Retina (tissue), 1 donor: ENCODE measurements at regions not wholly inside any gene's neighbourhood (a gene's known extent, or its start where the extent isn't known, plus 50 kb on each side); places are given as distances from the start of the nearest gene placed in this dataset.
A peak's percentile ranks its signal among the peaks of the same experiment; 100 is the strongest.
"Not testable (repeated sequence)": the region's sequence is repeated elsewhere in the genome, so short reads cannot be mapped to it uniquely, and the experiment has no call there.

Experiments
- DNase-seq: peaks from one replicate; pipeline ENCODE4 v3.0.0-alpha.2; 2016

DNA sequence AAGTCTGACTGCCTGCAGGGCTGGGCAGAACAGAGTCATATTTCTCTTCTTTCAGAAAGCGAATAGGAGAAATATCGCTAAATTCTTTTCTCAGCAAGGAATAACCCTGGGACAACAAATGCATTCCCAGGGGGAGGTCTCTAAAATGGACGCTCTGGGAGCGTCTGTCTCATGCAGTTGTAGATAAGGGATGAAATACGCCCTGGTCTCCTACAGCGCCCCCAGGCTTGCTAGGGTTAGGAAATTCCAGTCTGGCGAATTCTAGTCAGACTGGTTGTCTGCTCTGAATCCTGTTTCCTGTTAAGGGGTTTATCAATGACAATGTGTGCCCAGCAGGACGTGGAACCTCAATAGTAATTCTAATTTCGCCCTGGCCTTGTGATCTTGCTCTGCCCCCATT is 1214.1 kb downstream of the DIAPH3 start:
- DNase-seq: no peak

DNA sequence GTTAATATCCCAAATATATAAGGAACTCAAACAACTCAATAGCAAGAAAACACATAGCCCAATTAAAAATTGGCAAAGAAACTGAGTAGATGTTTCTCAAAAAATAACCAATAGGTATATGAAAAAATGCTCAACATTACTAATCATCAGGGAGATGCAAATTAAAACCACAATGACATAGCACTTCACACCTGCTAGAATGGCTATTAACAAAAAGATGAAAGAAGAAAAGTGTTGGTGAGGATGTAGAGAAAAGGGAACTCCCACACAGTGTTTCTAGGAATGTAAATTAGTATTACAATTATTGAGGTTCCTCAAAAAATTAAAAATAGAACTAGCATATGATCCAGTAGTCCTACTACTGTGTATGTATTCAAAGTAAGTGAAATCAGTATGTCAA is 1212.8 kb downstream of the DIAPH3 start:
- DNase-seq: no peak

DNA sequence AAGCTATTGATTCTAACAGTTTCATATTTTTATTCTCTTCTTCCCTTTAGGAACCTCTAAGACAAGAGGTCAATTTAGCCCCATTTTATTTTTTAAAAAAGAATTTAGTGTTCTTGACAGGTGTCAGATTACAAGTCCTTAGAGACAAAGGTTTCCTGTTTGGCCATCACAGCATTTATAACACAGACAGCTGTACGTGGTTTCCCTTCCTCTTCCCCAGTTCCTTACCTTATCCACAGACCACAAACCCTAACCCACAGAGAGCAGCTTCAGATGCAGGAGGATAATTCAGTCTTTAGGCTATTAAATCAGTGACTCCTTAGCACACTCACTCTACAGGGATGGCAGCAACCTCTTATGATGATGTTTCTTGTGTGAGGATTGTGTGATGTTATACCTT is 1210.1 kb downstream of the DIAPH3 start:
- no peak for DNase-seq

DNA sequence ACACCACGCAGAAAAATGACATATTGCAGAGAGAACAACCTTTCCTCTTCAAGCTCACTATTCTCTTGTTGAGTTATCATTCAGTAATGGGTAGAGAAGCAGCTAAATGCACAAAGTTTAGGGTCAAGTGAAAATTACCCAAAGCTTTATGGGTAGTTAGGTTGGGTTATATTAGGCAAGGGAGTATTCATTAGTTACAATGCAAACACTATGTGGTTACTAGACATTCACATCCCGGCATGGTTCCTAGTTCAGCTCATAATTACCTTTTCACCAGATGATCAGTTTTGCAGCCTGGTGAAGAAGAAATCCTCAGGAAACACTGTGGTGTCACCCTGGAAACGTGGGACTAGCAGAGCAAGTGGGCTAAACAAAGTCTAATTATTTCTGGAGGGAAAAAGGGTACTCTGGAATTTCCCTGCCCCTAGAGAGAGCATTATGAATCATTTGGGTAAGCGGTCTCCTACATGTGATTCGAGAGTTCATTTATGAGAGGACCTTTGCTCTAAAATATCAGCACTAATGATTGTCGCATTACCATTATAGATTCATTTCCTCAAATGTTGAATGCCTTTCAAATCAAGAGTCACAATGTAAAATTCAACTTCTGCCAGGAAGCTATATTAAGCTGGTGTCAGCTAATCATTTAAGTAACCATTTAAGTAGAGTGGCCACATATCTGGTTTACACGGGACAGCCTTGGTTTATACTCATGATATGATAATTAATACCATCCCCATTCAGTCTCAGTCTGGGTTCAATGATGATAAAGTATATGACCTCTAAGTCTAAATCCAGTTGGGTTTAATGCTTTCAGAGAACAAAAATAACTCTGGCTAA is 1208.0 kb downstream of the DIAPH3 start:
- DNase-seq: no peak

DNA sequence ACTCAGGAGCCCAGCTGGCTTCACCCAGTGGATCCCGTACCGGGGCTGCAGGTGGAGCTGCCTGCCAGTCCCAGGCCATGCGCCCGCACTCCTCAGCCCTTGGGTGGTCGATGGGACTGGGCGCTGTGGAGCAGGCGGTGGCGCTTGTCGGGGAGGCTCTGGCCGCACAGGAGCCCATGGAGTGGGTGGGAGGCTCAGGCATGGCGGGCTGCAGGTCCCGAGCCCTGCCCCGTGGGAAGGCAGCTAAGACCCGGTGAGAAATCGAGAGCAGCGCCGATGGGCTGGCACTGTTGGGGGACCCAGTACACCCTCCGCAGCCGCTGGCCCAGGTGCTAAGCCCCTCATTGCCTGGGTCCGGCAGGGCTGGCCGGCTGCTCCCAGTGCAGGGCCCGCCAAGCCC is 1205.6 kb downstream of the DIAPH3 start:
- DNase-seq: not testable (repeated sequence)

DNA sequence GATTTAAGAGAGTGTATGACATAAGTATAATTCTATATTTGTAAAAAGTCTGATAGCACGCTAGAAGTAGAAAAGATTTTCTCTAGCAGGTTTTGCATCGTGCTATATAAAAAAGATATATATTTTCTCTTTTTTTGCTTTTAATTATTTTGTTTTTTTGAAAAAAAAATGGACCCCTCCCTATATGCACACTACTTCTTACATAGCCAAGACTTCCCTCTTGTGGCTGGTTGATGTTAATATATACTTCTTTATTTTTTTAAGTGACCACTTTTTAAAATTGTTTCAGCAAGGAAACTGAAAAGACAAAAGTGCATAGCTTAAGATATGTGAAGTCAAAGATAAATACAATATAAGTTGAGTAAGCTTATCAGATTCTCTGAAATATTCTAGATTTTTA is 1202.8 kb downstream of the DIAPH3 start:
- DNase-seq: no peak

DNA sequence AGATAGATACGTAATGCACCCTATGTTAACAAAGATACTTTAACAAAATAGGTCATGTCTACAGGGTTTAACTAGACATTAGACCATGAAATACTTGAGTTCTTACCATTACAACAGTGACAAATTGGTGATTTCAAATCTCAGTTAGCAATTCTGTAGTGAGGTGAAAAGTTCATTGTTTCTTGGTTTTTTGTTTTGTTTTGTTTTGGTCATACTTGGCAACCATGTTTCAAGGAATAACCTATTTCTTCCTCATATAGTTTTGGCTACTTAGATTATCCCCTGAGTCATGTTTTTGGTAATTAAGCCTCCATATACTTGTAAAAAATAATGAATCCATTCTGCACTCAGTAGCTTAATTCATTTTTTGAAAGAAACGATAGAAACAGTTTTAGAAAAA is 1200.4 kb downstream of the DIAPH3 start:
- DNase-seq: no peak

DNA sequence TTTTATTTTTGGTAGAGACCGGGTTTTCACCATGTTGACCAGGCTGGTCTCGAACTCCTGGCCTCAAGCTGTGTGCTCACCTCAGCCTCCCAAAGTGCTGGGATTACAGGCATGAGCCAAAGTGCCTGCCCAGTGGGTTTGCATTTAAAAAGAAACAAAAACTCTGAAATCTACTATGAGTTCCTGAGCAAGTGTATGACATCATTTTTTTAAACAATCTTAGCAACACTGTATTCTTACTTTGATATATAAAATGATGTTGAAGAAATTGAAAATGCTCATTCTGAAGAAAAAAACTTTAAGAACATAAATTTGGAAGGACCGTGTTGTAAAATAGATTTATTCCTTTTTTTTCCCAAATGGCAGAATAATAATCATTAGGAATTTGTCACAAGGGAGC is 1199.7 kb downstream of the DIAPH3 start:
- DNase-seq: no peak

DNA sequence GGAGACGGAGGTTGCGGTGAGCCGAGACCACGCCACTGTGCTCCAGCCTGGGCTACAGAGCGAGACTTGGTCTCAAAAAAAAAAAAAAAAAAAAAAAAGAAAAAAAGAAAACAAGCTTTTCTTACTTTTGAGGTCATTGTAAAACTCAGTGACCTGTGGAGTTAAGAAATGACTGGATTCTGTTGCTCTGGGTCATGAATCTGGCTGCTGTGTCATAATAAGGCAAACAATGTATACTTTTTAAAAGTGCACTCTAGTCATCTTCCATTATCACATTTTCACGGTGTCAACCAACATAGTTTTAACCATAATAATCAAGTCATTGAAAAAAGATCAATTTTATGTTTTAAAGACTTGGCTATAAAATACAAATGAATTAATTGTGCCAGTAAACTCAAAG is 1186.6 kb downstream of the DIAPH3 start:
- no peak for DNase-seq

DNA sequence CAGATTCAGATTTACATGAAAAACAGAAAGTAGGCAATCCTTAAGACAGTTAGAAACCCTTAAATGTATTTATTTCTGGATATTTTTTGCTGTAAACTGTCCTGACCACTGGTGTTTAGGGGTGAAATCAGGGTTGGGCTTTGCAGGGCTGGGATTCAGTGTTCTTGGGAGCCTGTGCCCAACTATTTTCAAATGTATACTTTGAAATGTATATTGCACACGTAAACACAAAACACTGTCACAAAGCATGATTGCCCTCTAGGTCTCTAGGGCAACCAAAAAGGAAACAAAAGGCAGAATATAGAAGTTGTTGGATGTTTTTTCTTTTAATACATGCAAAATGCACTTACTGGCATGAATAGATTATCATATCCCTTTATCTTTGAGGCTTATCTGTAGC is 1185.4 kb downstream of the DIAPH3 start:
- no peak for DNase-seq

DNA sequence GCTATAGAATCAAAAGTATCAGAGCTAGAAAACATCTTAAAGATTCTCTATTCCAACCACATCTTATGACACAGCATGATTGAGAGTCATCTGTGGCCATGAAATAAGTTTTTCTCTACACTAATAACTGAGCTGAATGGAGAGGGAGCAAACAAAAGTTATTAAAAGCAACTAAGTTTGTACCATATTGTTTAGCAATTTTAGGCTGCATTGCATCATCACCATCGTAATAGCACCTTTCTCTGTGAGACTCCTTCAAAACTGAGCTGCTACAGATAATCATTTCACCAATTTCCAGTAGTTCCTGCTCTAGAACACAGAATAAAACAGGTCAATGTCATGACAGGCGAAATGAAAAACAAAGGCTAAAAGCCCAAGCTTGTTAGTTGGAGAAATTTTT is 1183.9 kb downstream of the DIAPH3 start:
- DNase-seq: no peak

DNA sequence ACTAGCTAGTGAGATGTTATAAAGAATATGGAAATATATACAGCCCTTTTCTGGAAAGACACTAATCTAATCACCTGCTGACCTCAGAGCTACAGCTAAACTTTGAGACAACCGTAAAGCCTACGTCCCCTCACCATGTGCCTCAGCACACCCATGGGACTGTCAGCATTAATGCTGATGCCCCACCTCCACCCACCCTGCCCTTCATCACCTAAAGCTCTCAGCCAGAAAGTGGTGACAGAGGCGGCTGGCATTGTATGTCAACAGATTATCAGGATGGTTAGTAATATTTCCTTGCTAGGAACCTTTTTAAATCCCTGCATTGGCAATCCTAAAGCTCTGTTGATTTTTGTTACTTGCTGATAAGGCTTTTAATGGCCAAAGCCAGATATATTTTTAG is 1177.9 kb downstream of the DIAPH3 start:
- DNase-seq: no peak

DNA sequence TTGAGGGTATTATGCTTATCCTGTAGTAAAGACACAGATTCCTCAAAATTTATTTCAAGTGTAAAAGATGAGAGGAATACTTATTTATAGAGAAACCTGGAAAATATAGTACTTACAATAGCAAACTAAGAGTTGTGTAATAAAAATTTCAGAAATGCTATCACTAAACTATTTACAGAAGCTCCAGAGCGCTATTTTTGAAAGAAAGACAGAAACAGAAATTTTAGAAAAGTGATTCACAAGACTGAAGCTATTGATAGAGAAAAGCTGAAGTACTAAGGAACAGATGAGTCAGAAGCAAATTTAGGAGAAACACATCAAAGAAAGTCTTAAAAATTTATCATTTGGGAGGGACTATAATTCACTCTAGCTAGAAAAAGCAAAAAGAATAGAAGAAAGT is 1174.2 kb downstream of the DIAPH3 start:
- no peak for DNase-seq

DNA sequence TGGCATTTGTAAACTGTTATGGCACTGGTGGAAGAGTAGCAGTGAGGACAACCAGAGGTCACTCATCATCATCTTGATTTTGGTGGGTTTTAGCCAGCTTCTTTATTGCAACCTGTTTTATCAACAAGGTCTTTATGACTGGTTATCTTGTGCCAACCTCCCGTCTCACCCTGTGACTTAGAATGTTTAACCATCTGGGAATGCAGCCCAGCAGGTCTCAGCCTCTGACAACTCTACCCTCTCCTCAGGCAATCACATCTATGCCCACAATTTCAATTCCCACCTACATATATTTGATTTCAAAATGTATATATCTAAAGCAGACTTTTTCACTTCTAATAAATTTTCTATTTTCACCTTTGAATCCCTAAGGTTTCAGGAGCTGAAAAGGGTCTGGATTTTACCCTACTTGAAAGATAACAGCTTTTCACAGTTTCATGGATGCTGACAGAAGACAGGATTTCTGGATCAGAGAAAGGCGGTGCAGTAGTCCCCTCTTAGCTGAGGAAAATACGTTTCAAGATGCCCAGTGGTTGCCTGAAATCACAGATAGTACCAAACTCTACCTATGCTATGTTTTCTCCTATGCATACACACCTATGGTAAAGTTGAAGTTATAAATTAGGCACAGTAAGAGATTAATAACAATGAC is 1171.8 kb downstream of the DIAPH3 start:
- DNase-seq: no peak

DNA sequence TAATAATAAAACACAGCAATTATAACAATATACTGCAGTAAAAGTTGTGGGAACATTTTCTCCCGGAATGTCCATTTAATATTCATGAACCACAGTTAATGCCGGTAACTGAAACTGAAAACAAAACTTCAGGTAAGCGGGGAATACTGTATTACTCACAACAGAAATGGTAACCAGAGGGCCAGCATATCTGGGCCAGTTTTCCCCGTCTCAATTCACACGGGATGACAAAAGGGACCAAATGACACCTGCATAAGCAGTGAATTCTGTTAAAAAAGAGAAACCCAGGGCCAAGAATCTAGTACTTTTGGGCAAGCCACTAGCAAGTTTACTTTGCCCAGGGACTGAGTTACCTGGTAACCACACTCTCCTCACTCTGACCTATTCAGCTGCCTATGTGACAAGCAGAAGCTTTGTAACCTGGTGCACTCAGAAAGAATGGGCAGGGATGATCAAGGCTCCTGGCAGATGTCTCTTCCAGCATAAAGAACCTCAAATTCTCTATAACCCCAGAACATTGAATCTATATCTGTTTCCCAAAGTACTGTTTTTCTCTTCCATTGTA is 1171.2 kb downstream of the DIAPH3 start:
- no peak for DNase-seq

DNA sequence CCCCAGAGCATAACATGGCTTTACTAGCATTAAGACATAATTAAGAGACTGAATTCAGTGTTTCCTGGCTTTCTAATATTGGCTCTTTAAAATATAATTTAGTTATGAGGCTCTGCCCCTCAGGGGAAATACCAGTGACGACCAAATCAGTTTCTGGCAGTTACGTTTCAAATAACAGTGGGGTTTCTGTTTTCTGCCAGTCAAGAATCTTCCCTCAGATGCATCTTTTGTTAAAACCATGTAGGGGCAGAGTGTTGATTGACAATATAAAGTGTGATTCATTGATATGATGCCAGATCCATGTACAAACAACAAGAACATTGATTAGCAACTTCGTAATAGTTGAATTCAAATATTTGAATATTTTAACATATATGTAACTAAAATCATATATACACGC is 1169.7 kb downstream of the DIAPH3 start:
- DNase-seq: no peak

DNA sequence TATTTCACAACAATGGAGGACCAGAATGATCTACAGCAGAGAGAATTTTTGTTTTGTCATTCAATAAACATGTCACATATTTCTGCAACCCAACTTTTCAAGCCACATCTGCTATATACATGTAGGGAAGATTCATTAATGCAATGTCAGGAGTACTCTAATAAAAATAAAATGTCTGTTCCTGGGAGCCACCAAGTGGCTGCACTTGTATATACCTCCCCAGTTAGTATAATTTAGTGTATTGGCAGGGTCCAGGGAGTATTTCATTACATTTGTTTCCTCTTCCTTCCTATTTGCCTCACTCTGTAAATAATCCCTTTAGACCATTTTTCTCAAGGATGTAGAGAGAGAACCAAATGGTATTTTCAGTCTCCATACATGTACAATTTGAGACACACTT is 1169.0 kb downstream of the DIAPH3 start:
- DNase-seq: no peak

DNA sequence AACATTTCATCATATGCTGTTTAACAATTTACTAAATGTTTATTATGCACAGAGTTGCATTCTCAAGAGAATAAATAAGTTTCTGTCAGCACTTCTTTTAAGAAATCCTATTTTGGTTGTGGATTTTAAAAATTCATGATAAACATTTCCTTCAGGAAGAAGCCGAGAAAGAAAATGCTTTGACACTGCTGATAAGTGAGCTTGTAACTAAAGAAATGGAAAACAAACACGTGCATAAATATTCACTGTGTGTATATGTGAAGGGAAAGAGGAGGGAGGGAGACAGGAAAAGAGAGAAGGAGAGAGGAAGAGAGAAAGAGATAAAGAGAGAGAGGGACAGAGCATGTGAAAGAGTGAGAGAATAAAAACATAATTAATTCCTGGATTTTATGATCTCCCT is 1165.0 kb downstream of the DIAPH3 start:
- no peak for DNase-seq

DNA sequence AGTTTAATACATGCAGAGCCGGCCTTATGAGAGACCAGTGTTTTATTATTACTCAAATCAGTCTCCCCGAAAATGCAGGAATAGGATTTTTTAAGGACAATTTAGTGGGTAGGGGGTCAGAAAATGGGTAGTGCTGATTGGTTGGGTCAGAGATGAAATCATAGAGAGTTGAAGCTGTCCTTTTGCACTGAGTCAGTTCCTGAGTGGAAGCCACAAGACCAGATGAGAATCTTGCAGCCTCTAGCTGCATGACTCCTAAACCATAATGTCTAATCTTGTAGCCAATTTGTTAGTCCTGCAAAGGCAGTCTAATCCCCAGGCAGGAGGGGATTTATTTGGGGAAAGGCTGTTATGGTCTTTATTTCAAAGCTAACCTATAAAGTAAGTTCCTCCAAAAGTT is 1163.9 kb downstream of the DIAPH3 start:
- no peak for DNase-seq

DNA sequence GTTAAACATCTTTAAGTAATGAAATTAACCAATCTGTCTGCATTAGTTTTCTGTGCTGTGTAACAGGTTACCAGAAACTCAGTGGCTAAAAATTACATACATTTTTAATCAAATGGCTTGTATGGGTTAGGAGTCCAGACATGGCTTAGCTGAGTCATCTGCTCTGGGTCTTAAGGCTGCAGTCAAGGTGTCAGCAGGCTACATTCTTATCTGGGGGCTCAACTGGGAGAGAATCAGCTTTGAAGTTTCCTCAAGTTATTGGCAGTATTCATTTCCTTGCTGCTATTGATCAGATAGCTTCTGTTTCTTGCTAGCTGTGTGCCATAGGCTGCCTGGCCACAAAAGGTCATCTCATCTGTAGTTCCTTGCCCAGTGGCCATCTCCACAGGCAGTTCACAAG is 1163.0 kb downstream of the DIAPH3 start:
- DNase-seq: no peak

DNA sequence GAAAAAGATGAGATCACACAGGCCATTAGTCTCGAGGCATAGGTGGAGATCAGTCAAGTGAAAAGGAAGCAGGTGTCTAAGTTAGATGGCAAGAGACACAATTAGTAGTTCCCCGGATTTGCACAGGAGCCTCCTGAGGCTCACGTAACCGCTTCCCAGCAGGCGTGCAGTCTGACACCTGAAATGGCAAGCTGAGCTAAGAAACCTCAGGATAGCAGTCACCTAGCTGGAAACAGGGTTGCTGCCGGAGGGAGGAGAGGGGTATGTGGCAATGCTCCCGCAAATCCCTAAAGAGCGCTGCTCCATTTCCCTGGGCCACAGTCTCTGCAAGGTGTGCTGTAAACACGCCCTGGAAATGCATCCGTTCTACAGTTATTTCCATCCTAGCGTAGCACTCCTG is 1151.0 kb downstream of the DIAPH3 start:
- peak; percentile 6 for DNase-seq

DNA sequence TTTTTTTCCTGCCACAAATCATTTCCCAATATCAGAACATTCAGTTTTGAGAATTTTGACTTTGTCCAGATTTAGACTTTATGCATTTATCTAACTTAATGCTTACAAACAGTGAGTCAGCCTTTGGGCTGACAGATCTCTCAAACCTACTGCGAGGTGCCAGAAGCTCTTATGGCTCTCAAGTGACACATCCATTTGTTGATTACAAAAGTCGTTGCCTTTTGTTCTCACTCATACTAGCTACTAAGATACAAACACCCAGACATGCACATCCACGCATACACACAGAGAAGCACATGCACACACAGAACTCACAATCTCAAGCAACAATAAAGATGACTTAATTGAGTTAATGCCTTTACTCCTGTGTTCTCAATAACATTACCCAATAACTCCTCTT is 1147.5 kb downstream of the DIAPH3 start:
- DNase-seq: no peak

DNA sequence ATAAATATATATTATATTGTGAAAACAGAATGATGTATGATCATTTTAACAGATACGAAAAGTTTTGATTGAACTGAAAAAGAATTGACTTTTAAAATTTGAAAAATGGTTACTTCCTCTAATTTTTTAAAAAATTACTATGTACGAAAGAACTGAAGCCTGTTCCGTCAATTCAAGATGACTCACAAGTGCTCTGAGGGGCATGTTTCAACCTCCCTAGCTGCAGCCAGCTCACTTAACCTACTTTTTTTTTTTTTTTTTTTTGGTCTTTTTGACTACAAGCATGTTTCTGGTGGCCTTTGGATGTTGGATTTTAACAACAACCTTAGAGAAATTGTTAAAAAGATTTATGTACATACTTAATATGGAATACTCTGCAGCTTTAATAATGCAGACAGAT is 1139.3 kb downstream of the DIAPH3 start:
- DNase-seq: no peak

DNA sequence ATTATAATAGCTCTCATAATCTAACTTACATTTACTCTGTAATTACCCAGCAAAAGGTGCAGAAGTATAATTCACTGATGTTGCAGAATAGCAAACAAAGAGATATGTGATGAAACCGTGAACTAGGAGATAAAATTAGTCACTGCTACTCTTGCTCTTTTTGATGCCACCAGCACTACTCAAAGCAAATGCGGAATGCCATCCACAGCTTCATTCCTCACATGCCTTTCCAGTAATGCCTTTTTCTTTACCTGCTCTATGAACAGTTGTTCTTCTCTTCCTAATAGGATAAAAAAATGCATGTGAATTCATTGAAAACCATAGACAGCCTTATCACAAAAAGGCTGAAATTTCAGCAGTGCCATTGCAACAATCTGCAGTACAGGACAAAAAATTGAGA is 1129.5 kb downstream of the DIAPH3 start:
- DNase-seq: no peak

DNA sequence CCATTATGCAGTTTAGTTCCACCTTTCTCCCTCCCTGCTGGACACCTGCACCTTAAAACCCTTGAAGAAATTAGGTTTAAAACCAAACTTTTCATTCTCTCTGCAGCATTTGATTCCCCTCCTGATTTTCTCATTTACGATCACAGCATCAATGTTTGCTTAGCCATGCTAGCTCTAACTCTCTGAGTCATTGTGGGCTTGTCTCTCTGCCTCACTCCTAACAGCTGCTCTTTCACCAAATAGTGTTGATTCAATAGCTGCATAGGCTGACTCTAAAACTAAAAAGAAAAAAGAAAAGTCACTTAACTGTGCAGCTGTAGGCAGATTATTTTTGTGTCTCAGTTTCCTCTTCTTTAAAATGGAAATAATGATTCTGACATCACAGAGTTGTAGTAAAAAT is 1124.9 kb downstream of the DIAPH3 start:
- no peak for DNase-seq
